MG63 (cell line): ENCODE measurements at regions not wholly inside any gene's neighbourhood (a gene's known extent, or its start where the extent isn't known, plus 50 kb on each side); places are given as distances from the start of the nearest gene placed in this dataset.

Source experiments
- DNase-seq: peaks from one replicate; pipeline ENCODE4 v3.0.0-alpha.2; 2020
- H3K27me3 ChIP-seq: fragments of 250-450 bp; sonication (Bioruptor Pico); 2 replicates; pipeline ENCODE4 v1.5.1; 2020; ENCODE audit warnings: mild to moderate bottlenecking, moderate library complexity
- H3K36me3 ChIP-seq: fragments of 250-450 bp; sonication (Bioruptor Pico); 2 replicates; pipeline ENCODE4 v1.5.1; 2020; ENCODE audit warnings: mild to moderate bottlenecking, moderate library complexity
- H3K4me3 ChIP-seq: fragments of 250-450 bp; sonication (Bioruptor Pico); 2 replicates; pipeline ENCODE4 v1.5.1; 2020; ENCODE audit warnings: mild to moderate bottlenecking, moderate library complexity
- H3K9me3 ChIP-seq: fragments of 250-450 bp; sonication (Bioruptor Pico); 2 replicates; pipeline ENCODE4 v1.5.1; 2020; ENCODE audit warnings: mild to moderate bottlenecking, moderate library complexity

DNA sequence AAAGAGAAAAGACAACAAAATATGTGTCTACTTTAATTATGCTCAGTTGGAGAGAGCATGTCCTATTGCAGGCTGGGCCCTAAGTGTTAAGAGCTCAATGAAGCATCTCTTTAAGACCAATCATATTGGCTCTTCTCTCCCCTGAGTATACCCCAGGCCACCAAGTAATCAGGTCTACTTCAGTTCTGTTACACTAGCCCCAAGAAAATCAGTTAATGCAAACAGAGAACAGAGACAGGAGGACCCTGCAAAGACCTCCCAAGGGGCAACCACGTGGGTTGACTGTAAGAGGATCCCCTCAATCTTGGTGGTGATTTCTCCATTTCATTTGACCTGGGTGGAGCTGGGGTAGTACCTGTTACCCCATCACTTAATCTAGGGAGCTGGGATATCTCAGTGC lies 451.0 kb upstream of the ZNF507 start:
- DNase-seq = no peak
- Histone ChIP-seq H3K9me3 (no peaks in the 10 kb centered on the region), H3K27me3 (peaks cover 10% of the 10 kb centered on the region), H3K36me3 (no peaks in the 10 kb centered on the region), H3K4me3 (no peak overlapping the region)

GRCh38 chr19:31897292-31897691 lies 448.1 kb upstream of the ZNF507 start:
- no peaks in the 10 kb centered on the region; the same call in 1 of the 2 replicates for H3K27me3 ChIP-seq

GRCh38 chr19:31900991-31901390 lies 444.4 kb upstream of the ZNF507 start:
- no peaks in the 10 kb centered on the region for H3K36me3 ChIP-seq
- DNase-seq = no peak

More at GRCh38 chr19:31897292-31897691, 448.1 kb upstream of the ZNF507 start:
- Histone ChIP-seq H3K9me3 (no peaks in the 10 kb centered on the region), H3K36me3 (no peaks in the 10 kb centered on the region), H3K4me3 (no peak overlapping the region)
- DNase-seq = no peak

GRCh38 chr19:31902821-31903220 lies 442.6 kb upstream of the ZNF507 start:
- no peaks in the 10 kb centered on the region for H3K36me3 ChIP-seq
- H3K4me3 ChIP-seq = no peak overlapping the region
- no peaks in the 10 kb centered on the region for H3K27me3 ChIP-seq
- H3K9me3 ChIP-seq = no peaks in the 10 kb centered on the region
- DNase-seq = no peak

More at GRCh38 chr19:31900991-31901390, 444.4 kb upstream of the ZNF507 start:
- Histone ChIP-seq H3K27me3 (no peaks in the 10 kb centered on the region), H3K4me3 (no peak overlapping the region), H3K9me3 (no peaks in the 10 kb centered on the region)

- no peak for DNase-seq
- H3K9me3 ChIP-seq = no peaks in the 10 kb centered on the region
- H3K36me3 ChIP-seq = no peaks in the 10 kb centered on the region
- H3K4me3 ChIP-seq = no peak overlapping the region
- H3K27me3 ChIP-seq = no peaks in the 10 kb centered on the region
Measured at GRCh38 chr19:31903979-31904378, 441.4 kb upstream of the ZNF507 start.

GRCh38 chr19:31906111-31906871 lies 439.1 kb upstream of the ZNF507 start:
- no peaks in the 10 kb centered on the region for H3K36me3 ChIP-seq
- H3K4me3 ChIP-seq = no peak overlapping the region
- DNase-seq = no peak
- H3K27me3 ChIP-seq = no peaks in the 10 kb centered on the region
- H3K9me3 ChIP-seq = no peaks in the 10 kb centered on the region

- Histone ChIP-seq H3K9me3 (no peaks in the 10 kb centered on the region), H3K27me3 (no peaks in the 10 kb centered on the region), H3K4me3 (no peak overlapping the region), H3K36me3 (no peaks in the 10 kb centered on the region)
- no peak for DNase-seq
Measured at GRCh38 chr19:31907661-31908060, 437.7 kb upstream of the ZNF507 start.

DNA sequence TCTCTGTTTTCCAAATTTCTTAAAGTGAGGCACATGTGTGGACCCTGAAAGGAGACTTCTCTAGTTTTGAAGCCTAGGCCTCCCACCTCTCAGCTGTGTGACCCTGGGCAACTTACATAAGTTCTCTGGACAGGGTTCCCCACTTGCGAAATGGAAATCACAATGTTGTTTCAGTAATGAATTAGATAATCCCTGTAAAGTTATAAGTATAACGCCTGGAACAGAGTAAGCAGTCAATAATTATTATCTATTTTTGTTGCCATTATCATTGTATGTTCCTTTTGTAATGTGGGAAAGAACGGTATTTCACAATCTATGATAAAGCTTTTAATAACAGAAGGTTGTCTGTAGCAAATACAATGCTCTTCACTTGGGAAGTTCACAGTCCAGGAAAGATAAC lies 437.3 kb upstream of the ZNF507 start:
- Histone ChIP-seq H3K36me3 (no peaks in the 10 kb centered on the region), H3K9me3 (no peaks in the 10 kb centered on the region), H3K4me3 (no peak overlapping the region), H3K27me3 (no peaks in the 10 kb centered on the region)
- DNase-seq = no peak

DNA sequence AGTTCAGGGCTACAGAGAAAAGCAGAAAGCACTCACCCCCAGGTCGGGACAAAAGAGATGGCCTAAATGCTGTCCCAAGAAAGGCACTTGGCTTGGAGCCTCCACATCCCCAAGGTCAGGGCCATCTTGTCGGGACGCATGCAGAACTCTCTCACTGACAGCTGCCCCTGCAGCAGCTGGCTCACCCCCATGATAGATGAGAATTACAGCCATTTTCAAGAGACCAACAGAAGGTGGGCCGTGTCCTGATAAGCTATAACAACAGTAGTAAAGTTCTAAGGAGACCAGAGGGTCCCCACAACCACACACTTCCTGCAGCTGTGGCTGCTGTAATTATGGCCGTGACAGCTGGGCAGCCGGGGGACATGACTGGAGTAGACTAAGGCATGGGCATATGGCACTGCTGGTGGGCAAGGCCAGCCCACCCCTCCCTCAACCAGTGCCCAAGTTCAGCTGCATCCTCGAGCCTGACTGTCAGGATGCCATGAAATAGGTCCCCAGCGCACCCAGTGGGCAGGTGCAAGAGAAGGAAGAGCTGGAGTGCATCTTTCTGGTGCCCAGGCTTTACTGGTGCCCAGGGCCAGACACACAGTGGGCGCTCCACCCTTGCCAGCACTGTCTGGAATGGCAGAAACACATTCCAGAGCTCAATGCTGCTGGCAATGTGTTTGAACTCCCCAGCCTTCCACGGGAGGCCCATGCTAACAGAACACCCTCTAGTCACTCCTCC lies 436.7 kb upstream of the ZNF507 start:
- Histone ChIP-seq H3K4me3 (no peak overlapping the region), H3K27me3 (no peaks in the 10 kb centered on the region), H3K36me3 (no peaks in the 10 kb centered on the region), H3K9me3 (no peaks in the 10 kb centered on the region)
- DNase-seq = no peak

DNA sequence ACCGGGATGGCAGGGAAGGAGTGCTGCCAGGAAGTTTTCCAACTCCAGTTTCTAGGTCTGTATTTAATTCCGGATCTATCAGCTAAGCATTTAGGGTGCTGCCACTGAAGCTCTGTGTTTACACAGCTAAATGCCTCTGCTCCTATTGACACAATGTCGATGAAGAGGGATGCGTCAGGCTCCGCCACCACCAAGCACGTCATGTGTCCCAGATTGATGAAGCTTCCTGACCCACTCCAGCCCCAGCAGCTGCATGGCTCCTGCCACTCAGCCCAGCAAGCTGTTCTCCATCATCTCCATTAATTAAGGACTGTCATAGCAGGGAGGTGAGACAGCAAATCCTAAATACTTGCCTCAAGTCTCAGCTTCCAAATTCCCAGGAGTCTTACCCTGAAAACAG lies 435.2 kb upstream of the ZNF507 start:
- no peak overlapping the region for H3K4me3 ChIP-seq
- DNase-seq = no peak
- H3K27me3 ChIP-seq = no peaks in the 10 kb centered on the region
- no peaks in the 10 kb centered on the region for H3K9me3 ChIP-seq
- no peaks in the 10 kb centered on the region for H3K36me3 ChIP-seq

- H3K36me3 ChIP-seq = no peaks in the 10 kb centered on the region
- no peak for DNase-seq
- H3K9me3 ChIP-seq = no peaks in the 10 kb centered on the region
Measured at GRCh38 chr19:31911577-31911976, 433.8 kb upstream of the ZNF507 start.

GRCh38 chr19:31913103-31913661 lies 432.2 kb upstream of the ZNF507 start:
- DNase-seq = no peak
- Histone ChIP-seq H3K27me3 (no peaks in the 10 kb centered on the region), H3K4me3 (no peak overlapping the region), H3K36me3 (no peaks in the 10 kb centered on the region), H3K9me3 (no peaks in the 10 kb centered on the region)

More at GRCh38 chr19:31911577-31911976, 433.8 kb upstream of the ZNF507 start:
- Histone ChIP-seq H3K4me3 (no peak overlapping the region), H3K27me3 (no peaks in the 10 kb centered on the region)

DNA sequence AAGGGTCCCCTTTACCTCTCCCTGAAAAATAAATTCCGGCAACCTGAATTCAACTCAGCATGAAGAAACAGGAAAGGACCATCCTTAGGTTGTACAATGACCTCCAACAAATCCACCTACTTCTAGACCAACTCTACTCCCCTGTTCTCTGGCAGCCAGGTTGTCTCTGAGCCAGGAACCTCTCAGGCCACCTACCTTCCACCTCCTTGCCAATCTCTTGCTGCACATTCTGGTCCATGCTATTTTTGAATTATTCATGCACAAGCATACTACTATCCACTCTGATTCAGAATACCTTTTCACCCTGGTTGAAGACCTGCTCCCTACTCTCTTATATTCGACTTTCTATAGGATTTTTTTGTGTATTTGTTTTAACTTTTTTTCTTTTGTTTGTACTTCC lies 415.0 kb upstream of the ZNF507 start:
- no peaks in the 10 kb centered on the region for H3K27me3 ChIP-seq
- no peaks in the 10 kb centered on the region; the same call in 1 of the 2 replicates for H3K9me3 ChIP-seq
- no peak overlapping the region for H3K4me3 ChIP-seq
- H3K36me3 ChIP-seq = no peaks in the 10 kb centered on the region
- DNase-seq = no peak

GRCh38 chr19:31937983-31938382 lies 407.4 kb upstream of the ZNF507 start:
- no peaks in the 10 kb centered on the region for H3K27me3 ChIP-seq
- H3K4me3 ChIP-seq = no peak overlapping the region
- no peaks in the 10 kb centered on the region for H3K9me3 ChIP-seq
- H3K36me3 ChIP-seq = no peaks in the 10 kb centered on the region
- DNase-seq = no peak

DNA sequence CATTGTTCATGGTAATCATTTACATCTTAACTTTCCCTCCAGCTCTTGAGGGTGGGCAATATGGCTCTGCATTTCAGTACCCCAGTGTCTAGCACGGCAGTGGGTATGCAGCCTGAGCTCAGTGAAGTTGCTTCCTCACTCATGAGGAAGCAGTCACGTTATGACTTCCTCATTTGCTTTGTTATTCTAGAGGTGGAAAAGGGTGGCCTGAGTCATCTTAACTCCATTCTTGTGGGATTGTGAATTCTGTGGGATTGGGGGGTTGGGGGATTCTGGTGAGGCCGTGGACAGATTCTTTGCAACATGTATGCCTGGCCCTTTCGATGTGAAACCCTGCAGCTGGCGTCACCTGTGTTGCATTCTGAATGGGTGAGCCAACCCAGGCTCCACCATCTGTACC lies 406.7 kb upstream of the ZNF507 start:
- H3K36me3 ChIP-seq = no peaks in the 10 kb centered on the region
- DNase-seq = no peak
- H3K4me3 ChIP-seq = no peak overlapping the region
- H3K9me3 ChIP-seq = no peaks in the 10 kb centered on the region
- no peaks in the 10 kb centered on the region for H3K27me3 ChIP-seq

GRCh38 chr19:31940396-31940795 lies 405.0 kb upstream of the ZNF507 start:
- Histone ChIP-seq H3K4me3 (no peak overlapping the region), H3K36me3 (no peaks in the 10 kb centered on the region), H3K27me3 (no peaks in the 10 kb centered on the region), H3K9me3 (no peaks in the 10 kb centered on the region)
- DNase-seq = no peak

- no peaks in the 10 kb centered on the region for H3K36me3 ChIP-seq
- no peaks in the 10 kb centered on the region for H3K9me3 ChIP-seq
- DNase-seq = no peak
- H3K27me3 ChIP-seq = no peaks in the 10 kb centered on the region
- H3K4me3 ChIP-seq = no peak overlapping the region
Measured at GRCh38 chr19:31943191-31943661, 402.2 kb upstream of the ZNF507 start.
